Osteocyte (in vitro differentiated cells): ENCODE measurements at regions not wholly inside any gene's neighbourhood (a gene's known extent, or its start where the extent isn't known, plus 50 kb on each side); places are given as distances from the start of the nearest gene placed in this dataset.

Experiments used
- DNase-seq: peaks from one replicate; pipeline ENCODE4 v3.0.0; 2021; ENCODE audit warnings: mixed read lengths; ENCODE audit not compliant: unreplicated experiment; ENCODE audit errors: extremely low spot score
- H3K27ac Mint-ChIP-seq: one replicate; pipeline ENCODE4 v1.8.0; 2021; ENCODE audit warnings: mild to moderate bottlenecking, mixed read lengths; ENCODE audit not compliant: unreplicated experiment
- H3K27me3 Mint-ChIP-seq: one replicate; pipeline ENCODE4 v1.8.0; 2021; ENCODE audit warnings: mixed read lengths; ENCODE audit not compliant: unreplicated experiment
- H3K36me3 Mint-ChIP-seq: one replicate; pipeline ENCODE4 v1.8.0; 2021; ENCODE audit warnings: mixed read lengths; ENCODE audit not compliant: unreplicated experiment
- H3K4me1 Mint-ChIP-seq: one replicate; pipeline ENCODE4 v1.8.0; 2021; ENCODE audit warnings: mixed read lengths; ENCODE audit not compliant: unreplicated experiment
- H3K4me3 Mint-ChIP-seq: one replicate; pipeline ENCODE4 v1.8.0; 2021; ENCODE audit warnings: mild to moderate bottlenecking, moderate library complexity, mixed read lengths; ENCODE audit not compliant: unreplicated experiment
- H3K9me3 Mint-ChIP-seq: one replicate; pipeline ENCODE4 v1.8.0; 2021; ENCODE audit warnings: mixed read lengths; ENCODE audit not compliant: unreplicated experiment
- TF ChIP-seq, protein P1 (sequence below): fragments of 200-600 bp; sonication (generic); IDR thresholded peaks from 2 replicates; pipeline ENCODE4 v1.5.0; 2021; ENCODE audit warnings: antibody characterized with exemption, mild to moderate bottlenecking, moderate library complexity

DNA sequence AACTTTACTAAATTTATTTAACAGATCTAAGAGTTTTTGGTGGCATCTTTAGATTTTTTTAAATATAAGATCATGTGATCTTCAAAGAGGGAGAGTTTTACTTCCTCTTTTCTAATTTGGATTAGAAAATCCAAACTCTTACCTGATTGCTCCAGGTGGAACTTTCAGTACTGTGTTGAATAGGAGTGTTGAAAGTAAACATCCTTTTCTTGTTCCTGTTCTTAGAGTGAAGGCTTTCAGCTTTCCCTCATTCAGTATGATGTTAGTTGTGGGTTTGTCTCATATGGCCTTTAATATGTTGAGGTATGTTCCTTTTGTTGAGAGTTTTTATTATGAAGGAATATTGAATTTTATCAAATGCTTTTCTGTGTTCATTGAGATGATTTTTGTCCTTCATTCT lies 650.0 kb upstream of the SGCD start:
- Mint-ChIP-seq H3K27me3 (no peaks in the 10 kb centered on the region), H3K9me3 (peaks cover 23% of the 10 kb centered on the region), H3K27ac (no peak overlapping the region), H3K36me3 (no peaks in the 10 kb centered on the region), H3K4me3 (no peak overlapping the region), H3K4me1 (no peaks in the 10 kb centered on the region)
- TF ChIP-seq, protein P1, sequence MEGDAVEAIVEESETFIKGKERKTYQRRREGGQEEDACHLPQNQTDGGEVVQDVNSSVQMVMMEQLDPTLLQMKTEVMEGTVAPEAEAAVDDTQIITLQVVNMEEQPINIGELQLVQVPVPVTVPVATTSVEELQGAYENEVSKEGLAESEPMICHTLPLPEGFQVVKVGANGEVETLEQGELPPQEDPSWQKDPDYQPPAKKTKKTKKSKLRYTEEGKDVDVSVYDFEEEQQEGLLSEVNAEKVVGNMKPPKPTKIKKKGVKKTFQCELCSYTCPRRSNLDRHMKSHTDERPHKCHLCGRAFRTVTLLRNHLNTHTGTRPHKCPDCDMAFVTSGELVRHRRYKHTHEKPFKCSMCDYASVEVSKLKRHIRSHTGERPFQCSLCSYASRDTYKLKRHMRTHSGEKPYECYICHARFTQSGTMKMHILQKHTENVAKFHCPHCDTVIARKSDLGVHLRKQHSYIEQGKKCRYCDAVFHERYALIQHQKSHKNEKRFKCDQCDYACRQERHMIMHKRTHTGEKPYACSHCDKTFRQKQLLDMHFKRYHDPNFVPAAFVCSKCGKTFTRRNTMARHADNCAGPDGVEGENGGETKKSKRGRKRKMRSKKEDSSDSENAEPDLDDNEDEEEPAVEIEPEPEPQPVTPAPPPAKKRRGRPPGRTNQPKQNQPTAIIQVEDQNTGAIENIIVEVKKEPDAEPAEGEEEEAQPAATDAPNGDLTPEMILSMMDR, result no peak
- no peak for DNase-seq

DNA sequence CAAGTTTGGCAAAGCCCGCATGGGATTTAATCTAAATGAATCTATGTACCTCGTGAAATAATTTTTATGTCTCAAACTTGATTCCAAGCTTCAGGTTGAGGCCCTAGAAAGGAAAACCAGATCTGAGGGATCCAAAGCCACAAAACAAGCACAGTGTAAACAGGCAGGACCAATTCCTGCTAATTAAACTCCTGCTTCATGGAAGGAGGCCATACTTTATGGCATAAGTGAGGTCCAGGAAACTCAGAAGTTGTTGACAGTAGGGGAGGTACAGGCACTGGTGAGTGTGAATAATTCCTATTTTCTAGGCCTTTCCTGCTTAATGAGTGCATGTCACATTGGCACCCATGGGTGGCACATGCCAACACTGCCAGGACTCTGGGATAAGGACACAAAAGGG lies 648.6 kb upstream of the SGCD start:
- Mint-ChIP-seq H3K4me1 (no peaks in the 10 kb centered on the region), H3K9me3 (peaks cover 23% of the 10 kb centered on the region), H3K4me3 (no peak overlapping the region), H3K27ac (no peak overlapping the region), H3K27me3 (no peaks in the 10 kb centered on the region), H3K36me3 (no peaks in the 10 kb centered on the region)
- no peak for DNase-seq
- TF ChIP-seq, protein P1, result no peak

DNA sequence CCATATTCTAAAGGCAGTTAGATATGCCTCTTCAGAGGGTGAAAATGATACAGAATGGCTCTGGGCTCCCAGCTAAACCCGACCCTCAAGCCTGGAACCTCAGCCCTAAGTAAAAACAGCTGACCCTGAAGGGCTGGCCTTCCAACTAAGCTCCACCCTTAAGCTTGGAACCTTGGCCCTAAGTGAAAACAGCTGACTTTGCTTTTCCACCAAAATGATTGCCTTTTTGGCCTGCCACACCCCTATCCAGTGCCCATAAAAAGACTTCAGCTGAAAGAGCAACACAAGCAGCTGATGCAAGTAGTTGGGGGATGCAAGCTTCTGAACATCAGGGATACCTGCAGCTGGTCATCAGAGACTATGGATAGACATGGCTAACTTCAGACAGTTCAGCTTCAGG lies 647.4 kb upstream of the SGCD start:
- H3K9me3 Mint-ChIP-seq, result peaks cover 23% of the 10 kb centered on the region
- no peaks in the 10 kb centered on the region for H3K36me3 Mint-ChIP-seq
- no peak overlapping the region for H3K27ac Mint-ChIP-seq

DNA sequence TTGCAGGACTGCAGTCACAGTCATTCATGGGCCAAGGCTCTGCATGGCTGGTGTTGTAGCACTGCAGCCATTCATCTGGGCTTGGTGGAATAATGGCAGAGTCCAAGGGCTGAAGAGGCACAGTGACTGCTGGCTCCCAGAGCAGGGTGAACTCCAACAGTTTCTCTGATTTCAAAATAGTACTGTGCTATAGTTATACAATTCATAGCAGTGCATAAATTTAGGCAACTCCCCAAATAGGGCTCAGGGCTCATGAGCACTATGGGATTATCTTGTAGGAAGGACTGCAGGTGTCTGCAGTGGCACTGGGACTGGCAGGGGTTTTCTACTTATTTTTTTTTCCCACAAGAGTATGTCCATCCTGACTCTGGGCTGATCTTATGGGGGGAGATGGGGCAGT lies 642.5 kb upstream of the SGCD start:
- no peaks in the 10 kb centered on the region for H3K36me3 Mint-ChIP-seq
- no peaks in the 10 kb centered on the region for H3K4me1 Mint-ChIP-seq
- H3K27ac Mint-ChIP-seq, result no peak overlapping the region
- H3K27me3 Mint-ChIP-seq, result no peaks in the 10 kb centered on the region
- no peak overlapping the region for H3K4me3 Mint-ChIP-seq
- DNase-seq, result no peak
- peaks cover 11% of the 10 kb centered on the region for H3K9me3 Mint-ChIP-seq
- TF ChIP-seq, protein P1, result no peak

More for the DNA sequence above, 647.4 kb upstream of the SGCD start:
- no peak overlapping the region for H3K4me3 Mint-ChIP-seq
- DNase-seq, result no peak
- TF ChIP-seq, protein P1, result no peak
- no peaks in the 10 kb centered on the region for H3K27me3 Mint-ChIP-seq
- no peaks in the 10 kb centered on the region for H3K4me1 Mint-ChIP-seq

DNA sequence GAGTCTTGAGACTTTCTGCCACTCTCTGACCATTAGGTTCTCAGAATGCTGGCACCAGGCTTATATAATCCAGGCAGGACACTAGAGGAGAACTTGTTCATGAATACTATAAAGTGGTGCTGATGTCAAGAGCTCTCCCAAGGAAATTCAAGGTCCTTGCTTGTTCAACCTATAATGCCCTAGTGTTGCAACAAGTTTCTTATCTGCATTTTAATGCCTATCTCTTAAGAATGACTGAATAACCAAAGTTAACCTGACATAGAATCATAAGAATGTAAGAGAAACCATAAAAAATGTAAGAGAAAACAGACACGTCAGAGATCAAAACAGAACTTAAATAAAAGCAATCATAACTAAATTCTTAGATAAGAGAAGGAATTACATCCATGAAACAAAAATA lies 640.8 kb upstream of the SGCD start:
- no peaks in the 10 kb centered on the region for H3K36me3 Mint-ChIP-seq
- no peak overlapping the region for H3K4me3 Mint-ChIP-seq
- H3K9me3 Mint-ChIP-seq, result peaks cover 5% of the 10 kb centered on the region
- H3K27ac Mint-ChIP-seq, result no peak overlapping the region
- DNase-seq, result no peak
- no peaks in the 10 kb centered on the region for H3K27me3 Mint-ChIP-seq
- TF ChIP-seq, protein P1, result no peak
- H3K4me1 Mint-ChIP-seq, result no peaks in the 10 kb centered on the region
